Breast epithelium (tissue), 3 donors: ENCODE measurements at regions not wholly inside any gene's neighbourhood (a gene's known extent, or its start where the extent isn't known, plus 50 kb on each side); places are given as distances from the start of the nearest gene placed in this dataset.

ENCODE experiments used
- CTCF ChIP-seq, 3 donors: fragments of 450-650 bp; IDR thresholded peaks; one replicate each; pipeline ENCODE4 v1.5.1; 2016 to 2017; ENCODE audit warnings: antibody characterized with exemption in 3 of 3, mild to moderate bottlenecking in 3 of 3, moderate library complexity in 3 of 3
- POLR2A ChIP-seq: fragments of 450-650 bp; IDR thresholded peaks from one replicate; pipeline ENCODE4 v1.6.1; 2016; ENCODE audit warnings: antibody characterized with exemption, mild to moderate bottlenecking, moderate library complexity
- POLR2AphosphoS5 ChIP-seq, 3 donors: sonication (generic); formaldehyde crosslinking; IDR thresholded peaks; one replicate each; pipeline ENCODE4 v1.6.1; 2017; ENCODE audit warnings: antibody characterized with exemption in 3 of 3

GRCh38 chr5:67957374-67957773, 258.2 kb upstream of the PIK3R1 start:
- no peak for TF ChIP-seq CTCF (IDR thresholded peaks at IDR 0.05)
- TF ChIP-seq POLR2AphosphoS5 (IDR thresholded peaks at IDR 0.05) = no peak
- TF ChIP-seq POLR2A = no peak
